DOHH2 (cell line): ENCODE measurements at regions not wholly inside any gene's neighbourhood (a gene's known extent, or its start where the extent isn't known, plus 50 kb on each side); places are given as distances from the start of the nearest gene placed in this dataset.

Experiments used
- EZH2phosphoT487 ChIP-seq: fragments of 200-600 bp; sonication (generic); IDR thresholded peaks from 2 replicates; pipeline ENCODE4 v1.6.1; 2017; ENCODE audit warnings: borderline replicate concordance, mild to moderate bottlenecking, antibody characterized with exemption, low read length, moderate library complexity, mixed read lengths
- TF ChIP-seq, protein P1 (sequence below): fragments of 200-600 bp; sonication (generic); IDR thresholded peaks from one replicate; pipeline ENCODE4 v1.5.1; 2014; ENCODE audit warnings: antibody characterized with exemption, mild to moderate bottlenecking, low read depth, low read length; ENCODE audit not compliant: poor library complexity, severe bottlenecking

DNA sequence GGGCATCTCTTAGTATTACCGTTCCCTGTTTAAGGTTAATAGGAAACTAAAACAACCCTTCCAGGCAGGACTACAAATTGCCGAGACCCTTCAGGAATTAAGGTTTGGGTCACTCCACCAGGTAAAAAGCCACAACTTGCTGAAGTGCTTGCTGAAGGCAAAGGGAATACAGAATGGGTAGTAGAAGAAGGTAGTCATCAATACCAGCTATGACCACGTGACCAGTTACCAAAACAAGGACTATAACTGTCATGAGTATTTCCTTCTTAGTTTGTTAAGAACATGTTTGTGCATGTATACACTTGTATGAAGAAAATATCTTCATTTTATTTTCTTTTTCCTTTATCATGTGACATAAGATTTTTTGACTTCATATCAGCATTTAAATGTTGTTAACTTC lies 578.7 kb upstream of the FBXO33 start:
- TF ChIP-seq, protein P1, sequence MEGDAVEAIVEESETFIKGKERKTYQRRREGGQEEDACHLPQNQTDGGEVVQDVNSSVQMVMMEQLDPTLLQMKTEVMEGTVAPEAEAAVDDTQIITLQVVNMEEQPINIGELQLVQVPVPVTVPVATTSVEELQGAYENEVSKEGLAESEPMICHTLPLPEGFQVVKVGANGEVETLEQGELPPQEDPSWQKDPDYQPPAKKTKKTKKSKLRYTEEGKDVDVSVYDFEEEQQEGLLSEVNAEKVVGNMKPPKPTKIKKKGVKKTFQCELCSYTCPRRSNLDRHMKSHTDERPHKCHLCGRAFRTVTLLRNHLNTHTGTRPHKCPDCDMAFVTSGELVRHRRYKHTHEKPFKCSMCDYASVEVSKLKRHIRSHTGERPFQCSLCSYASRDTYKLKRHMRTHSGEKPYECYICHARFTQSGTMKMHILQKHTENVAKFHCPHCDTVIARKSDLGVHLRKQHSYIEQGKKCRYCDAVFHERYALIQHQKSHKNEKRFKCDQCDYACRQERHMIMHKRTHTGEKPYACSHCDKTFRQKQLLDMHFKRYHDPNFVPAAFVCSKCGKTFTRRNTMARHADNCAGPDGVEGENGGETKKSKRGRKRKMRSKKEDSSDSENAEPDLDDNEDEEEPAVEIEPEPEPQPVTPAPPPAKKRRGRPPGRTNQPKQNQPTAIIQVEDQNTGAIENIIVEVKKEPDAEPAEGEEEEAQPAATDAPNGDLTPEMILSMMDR = no peak
- TF ChIP-seq EZH2phosphoT487 = no peak
